SW 1271 (cell line): ENCODE measurements at regions not wholly inside any gene's neighbourhood (a gene's known extent, or its start where the extent isn't known, plus 50 kb on each side); places are given as distances from the start of the nearest gene placed in this dataset.
"Not testable (repeated sequence)": the region's sequence is repeated elsewhere in the genome, so short reads cannot be mapped to it uniquely, and the experiment has no call there.

Experiments used
- DNase-seq, 2 experiments: peaks; one replicate each; lab custom pipeline; 2025; lab: John Stamatoyannopoulos, UW

DNA sequence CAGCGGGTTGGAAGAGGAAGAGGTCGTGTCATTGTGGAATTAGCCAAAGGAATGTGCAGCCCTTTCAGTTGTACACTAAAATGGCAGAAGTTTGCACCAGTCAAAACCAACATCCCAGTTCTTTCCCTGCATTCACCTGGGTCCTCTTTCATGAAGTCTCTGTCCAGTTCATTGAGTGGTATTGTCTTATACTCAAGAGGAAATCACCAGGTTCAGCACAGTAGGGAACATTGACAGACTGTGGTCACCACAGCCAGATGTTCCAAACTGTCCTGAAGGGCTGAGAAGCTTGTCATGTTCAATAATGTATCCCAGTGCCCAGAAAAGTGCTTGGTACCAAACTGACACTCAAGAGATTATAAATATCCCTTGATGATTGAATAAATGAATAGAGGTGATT is 131.6 kb downstream of the GLUL start:
- DNase-seq, result no peak

DNA sequence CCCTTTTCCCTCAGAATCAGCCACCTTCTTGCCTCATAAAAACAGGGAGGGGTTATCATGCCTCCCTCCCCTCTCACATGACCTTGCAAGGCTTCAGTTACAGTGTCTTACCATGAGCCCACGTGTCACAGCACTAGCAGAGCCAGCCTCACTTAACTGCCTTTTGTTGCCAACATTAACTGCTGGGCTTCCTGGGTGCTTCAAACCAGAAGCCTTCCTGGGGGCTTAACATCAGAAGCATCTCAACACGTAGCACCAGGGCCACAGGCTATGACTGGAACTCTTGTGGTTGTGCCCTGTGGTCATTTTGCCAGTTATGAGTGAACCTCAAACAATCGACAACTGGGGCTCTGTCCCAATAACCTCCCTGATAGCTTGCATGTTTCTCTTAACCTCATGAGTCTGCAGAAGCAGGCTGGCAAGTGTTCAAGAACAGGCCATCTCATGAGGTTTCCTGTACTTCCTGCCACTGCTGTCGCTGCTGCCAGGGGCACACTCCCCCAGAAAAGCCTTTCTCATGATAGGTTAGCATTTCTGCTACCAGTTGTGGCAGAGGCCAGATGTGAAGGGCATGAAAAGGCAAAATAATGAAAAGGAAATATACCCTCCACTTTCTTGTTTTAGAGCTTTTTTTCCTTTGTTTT is 132.2 kb downstream of the GLUL start:
- DNase-seq, result no peak

DNA sequence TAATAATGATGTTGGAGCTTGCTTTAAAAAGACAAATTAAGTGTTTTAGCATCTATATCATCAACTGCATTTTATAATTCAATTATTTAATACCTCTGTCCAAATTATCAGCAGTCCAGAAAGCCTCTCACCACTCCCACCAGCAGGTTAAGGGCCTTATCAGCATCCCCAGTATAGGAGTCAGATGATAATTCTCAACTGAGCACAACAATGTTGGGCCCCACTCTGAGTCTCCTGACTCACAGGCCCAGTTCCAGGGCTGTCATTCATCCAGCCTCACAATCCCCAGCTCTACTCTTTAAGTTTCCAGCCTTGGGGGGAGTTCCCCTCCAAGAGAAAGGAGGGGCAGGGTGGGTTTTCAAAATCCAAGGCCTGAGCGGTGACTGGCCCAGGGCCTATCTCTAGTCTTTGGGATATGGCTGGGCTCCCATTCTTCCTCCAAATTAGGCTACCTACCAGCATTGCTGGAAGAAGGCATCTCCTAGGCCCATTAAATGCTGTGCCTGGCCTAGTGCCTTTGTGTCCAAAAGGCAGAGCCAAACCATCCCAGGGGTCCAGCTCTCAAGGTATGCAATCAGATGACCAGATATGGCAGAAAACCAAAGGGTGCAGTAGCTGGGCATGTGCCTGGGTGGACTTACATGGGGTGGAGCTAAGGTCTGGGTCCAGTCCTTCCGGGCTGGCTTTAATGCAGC is 134.1 kb downstream of the GLUL start:
- no peak for DNase-seq

DNA sequence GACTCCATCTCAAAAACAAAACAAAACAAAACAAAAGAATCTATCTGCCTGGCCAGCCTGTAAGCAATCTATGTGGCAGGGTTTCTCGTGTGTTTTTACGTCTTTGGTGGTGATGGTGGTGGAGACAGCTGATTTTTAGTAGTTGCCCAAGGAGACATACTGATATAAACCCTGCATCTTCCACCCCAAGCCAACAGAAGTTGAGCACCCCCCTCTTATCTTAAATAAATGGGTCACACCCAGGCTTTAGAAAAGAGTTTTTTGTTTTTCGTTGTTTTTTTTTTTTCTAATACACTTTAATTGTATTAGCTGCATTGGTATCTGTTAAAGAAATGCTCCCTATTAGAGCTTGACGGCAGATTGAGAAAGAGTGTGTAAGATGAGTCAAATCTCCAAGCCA is 134.7 kb downstream of the GLUL start:
- DNase-seq, result no peak

DNA sequence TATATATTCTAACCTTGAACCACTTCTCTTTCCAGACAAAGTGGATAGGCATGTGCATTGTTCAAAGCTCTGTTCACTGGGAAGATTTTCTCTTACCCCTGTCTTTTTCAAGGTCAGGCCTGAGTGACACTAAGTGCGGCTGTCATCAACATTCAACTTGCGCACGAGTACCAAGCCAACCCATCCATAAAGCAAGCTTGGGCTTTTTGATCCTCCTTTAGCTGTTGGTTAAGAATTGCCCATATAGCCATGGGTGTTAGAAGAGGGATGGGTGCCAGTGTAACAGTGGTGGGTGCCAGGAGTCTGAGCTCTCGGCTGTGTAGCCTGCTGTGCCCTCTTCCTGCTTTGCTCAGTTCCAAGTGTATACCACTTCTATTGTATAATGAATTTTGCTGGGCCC is 136.1 kb downstream of the GLUL start:
- no peak for DNase-seq

DNA sequence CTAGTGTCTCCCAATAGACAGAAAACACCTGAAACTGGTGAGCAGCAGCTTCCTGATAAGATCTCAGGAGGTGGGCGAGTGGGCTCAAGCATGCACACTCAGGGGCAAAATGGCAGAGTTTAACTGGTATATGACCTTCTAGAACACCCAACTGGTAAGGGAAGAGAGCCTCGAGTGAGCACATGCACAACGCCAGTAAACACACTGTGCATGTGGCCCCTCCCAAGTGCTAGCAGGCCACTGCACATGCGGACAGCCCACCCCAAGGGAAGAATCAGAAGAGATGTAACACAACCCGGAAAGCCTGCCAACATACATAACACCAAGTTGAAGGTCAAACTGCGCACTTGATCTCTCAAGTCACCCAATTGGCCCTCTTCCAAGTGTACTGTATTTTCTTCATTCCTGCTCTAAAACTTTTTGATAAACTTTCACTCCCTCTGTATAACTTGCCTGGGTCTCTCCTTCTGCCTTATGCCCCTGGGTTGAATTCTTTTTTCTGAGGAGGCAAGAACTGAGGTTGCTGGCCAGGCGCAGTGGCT is 138.2 kb downstream of the GLUL start:
- DNase-seq, result no peak

DNA sequence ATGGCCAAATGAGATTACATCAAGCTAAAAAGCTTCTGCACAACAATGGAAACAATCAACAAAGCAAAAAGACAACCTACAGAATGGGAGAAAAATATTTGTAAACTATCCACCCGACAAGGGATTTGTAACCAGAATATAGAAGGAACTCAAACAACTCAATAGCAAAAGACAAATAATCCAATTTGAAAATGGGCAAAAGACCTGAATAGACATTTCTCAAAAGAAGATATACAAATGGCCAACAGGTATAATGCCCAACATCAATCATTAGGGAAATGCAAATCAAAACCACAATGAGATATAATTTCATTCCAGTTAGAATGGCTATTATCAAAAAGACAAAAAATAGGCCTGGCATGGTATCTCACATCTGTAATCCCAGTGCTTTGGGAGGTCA is 140.0 kb downstream of the GLUL start:
- DNase-seq, result no peak

DNA sequence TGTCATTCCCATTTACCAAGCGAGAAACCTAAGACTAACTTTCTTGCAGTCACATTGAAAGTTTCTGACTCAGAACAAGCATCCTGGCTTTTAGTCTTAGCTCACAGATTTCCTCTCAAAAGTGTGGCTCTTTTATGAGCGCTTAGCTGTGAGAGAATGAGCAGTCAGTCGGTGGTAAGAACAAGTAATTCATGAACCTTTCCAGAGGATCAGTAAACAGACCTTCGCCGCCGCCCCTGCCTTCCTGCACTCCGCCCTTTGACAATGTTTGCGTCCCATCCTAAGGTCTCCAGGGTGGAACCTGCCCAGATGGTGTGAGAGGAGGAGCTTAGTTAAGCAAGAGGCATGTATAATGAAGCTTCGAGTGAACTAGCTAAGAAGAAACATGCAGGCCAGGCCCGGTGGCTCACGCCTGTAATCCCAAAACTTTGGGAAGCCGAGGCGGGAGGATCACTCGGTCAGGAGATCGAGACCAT is 142.4 kb downstream of the GLUL start:
- DNase-seq, result no peak

DNA sequence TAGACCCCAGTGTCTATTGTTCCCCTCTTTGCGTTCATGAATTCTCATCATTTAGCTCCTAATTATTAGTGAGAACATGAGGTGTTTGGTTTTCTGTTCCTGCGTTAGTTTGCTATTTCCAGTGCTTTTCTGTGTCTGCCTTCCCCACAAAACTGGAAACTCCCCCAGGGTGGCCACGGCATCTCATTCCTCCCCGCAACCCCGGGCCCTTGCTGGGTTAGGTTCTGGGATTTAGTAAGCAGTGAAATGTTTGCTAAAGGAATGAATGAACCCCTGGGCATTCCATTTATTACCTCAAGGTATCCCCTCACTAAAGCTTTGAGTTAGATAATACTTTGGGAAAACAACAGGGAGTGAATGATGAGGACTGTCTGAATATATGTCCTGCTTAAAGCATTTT is 142.9 kb downstream of the GLUL start:
- no peak for DNase-seq

DNA sequence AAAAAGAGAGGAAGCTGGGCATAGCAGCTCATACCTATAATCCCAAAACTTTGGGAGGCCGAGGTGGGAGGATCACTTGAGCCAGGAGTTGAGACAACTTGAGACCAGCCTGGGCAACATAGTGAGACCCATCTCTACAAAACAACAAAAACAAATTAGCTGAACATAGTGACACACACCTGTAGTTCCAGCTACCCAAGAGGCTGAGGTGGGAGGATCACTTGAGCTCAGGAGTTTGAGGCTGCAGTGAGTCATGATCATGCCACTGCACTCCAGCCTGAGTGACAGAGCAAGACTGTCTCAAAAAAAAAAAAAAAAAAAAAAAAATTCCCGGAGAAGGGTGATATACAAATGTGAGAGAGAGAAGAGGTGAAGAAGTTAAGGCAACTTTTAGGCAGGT is 143.8 kb downstream of the GLUL start:
- DNase-seq, result not testable (repeated sequence)

DNA sequence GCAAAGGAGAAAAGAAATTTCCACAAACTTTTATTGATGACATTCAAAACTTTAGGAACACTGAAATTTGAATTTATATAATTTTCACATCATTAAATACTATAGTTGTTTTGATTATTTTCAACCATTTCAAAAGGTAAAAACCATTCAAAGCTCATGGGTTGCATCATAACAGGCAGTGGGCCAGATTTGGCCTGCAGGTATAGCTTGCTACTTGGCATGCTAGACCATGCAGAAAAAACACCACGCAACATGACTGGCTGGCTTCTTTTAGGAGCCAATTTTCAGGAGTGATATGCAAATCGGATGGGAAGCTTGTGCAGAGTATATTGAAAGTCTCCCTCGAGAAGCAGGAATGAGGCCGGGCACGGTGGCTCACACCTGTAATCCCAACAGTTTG is 144.8 kb downstream of the GLUL start:
- no peak for DNase-seq

DNA sequence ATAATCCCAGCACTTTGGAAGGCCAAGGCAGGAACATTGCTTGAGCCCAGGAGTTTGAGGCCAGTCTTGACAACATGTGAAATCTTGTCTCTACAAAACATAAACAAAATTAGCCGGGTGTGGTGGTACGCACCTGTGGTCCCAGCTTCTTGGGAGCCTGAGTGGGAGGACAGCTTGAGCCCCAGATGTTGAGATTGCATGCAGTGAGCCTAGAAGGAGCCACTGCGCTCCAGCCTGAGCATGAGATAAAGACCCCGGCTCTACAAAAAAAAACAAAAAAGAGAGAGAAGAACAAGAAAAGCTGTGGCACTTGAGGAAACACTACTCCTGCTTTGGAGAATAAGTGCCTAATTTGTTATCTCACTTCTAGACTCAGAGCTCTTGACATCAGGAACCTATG is 146.6 kb downstream of the GLUL start:
- DNase-seq, result no peak

DNA sequence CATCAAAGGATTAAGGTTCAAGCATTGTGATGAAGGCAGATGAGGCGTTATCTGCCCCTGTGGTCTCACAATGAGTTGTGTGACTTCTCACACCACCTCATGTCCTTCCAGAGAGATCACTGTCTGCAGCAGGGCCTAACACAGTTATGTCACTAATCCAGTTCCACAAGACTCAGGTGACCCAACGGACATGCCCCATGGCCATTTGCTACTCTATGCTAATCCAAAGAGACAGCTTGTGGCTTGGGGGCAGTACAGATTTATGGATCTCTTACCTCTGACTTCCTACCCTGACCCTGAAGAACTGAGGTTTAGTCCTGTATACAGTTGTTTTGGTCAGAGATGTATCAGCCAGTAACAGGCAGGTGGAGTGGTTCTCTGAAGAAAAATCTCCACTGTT is 147.1 kb downstream of the GLUL start:
- DNase-seq, result no peak

DNA sequence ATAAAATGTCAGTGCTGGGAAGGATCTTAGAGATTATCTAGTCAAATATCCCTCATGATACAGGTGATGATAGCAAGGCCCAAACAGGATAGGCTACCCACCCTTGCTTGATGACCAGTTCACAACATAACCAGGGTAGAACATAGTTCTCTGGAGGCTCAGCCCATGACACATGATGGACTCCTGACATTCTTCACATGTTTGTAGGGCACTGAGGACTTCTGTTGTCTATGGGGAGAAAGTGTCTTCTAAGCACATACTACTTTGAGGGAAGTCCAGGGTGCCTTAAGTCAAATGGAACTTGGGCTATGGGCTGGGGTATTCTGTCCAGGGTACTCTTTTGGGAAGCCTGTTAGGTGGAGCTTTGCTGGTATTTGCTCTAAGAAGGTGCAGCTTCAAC is 148.9 kb downstream of the GLUL start:
- no peak for DNase-seq

DNA sequence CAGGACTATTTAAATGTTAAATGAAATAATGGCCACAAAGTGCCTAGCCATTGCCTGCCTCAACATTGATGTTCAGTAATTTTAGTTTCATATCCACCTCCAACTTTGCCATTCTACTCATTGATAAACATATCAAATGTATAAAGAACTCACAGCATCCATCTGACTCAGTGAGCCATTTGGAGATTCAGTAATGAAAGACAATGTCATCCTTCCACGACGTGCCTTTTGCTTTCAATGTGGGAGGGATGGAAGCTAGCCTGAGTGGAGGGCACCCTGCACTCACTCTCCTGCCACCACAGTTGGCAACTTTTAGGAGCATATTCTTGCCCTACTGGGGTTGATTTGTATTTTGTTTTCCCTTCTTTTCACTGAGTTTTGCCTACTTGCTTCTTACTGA is 151.5 kb downstream of the GLUL start:
- no peak for DNase-seq

DNA sequence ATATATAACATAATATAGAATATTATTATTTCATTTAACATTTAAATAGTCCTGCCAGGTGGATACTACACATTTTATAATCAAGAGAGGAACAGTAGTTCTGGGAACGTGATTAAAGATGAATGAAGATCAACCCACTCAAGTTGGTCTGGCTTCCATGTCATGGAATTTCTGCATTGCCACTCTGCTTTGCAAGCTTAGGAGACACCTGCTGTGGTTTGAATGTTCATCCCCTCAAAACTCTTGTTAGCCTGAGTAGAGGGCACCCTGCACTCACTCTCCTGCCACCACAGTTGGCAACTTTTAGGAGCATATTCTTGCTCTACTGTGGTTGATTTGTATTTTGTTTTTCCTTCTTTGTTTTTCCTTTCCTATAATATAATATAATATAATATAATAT is 153.2 kb downstream of the GLUL start:
- DNase-seq, result no peak

DNA sequence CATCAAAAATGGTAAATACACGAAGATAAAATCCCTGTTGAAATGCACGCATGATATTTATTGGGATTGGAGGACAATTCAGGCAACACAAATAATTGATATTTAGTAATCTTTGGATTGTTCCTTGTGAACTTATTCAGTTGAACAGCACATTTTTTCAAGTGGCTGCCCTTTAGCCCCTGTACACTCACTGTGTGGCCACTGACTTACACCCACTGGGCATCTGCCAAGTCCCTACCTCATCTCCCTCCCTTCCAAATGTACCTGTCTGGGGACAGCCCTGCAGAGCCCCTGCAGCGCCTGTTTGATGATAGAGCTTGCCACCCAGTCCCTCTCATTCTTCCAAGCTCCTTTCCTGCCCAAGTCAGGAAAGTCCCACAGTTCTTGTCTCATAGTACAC is 154.3 kb downstream of the GLUL start:
- no peak for DNase-seq

DNA sequence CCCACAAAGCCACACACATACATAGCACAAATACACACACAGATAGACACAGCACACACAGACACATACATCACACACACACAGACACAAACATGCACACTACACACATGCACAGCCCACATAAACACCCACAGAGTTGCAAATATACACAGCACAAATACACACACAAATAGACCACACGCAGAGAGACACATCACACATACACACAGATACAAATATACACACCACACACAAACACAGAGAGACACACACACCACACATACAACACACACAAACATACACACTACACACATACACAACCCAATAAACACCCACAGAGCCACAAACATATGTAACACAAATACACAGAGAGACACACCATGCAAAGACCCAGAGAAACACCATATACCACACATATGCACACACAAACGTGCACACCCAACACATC is 154.9 kb downstream of the GLUL start:
- DNase-seq, result no peak

DNA sequence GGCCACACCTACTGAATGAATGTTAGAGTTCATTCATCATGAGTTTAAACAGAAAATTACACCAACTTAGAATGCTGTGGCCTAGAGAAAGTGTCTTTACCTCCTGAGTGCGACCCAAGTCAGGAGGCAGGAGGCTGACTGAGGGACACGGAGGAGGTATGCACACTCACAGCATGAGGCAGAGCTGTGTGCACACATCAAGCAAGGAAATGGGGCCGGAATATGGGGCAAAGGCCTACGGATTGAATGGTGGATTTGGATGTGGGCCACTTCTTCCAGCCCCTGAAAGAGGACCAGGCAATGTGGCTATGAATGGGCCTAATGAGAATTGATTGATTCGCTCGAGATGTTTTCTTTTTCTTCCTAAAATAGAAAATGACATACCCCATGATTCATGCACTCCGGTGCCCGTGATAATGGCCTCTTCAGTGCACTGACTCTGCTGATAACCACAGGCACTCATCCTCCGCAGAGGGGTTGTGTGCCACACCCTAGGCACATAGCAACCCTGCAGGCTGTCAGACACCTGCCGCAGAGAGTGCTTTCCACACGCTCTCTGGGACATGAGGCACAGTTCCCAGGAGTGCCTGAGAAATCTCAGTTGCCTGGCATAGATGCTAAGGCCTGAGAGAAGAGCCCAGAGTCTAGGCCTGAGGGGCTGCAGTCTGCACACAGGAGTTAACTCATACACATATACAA is 155.5 kb downstream of the GLUL start:
- no peak for DNase-seq

DNA sequence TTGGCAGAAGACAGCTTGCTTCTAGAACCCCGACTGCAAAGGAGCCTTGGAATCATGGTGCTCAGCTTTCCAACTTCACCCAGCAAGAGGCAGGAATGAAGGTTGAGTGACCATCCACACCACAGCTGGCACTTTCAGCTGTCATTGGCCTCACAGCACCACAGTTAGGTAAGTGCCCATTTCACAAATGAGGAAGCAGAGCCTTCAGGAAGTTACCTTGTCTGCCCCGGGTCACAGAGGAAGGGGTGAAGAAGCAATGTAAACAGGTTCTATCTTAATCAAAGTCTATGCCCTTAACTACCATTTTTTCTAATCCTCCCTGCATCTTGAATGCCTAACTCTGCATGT is 156.0 kb downstream of the GLUL start:
- DNase-seq, result no peak

DNA sequence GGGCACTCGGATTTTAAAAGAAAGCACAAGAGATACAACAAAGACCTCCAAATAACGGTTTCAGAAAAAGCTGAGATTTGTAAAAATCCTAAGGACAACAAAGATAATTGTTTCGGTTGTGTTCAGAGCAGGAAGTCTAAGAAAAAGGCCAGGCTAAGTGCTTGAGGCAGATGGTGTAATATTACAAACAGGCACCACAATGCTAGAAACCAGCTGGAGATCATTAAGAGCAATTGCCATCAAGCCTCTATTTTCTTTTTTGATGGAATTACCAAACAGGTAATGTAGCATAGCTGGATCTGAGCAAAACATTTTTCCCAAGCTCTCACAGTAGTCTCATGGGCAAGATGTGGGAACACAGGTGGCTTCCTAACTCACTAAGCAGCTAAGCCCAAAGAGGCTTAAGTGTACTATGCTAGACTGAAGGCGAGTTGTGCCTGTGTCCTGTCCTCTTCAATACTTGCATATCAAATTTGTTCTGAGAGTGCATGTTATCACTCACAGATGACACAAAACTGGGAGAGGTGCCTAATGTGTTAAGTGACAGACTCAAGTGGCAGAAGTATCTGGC is 161.6 kb downstream of the GLUL start:
- DNase-seq, result no peak

DNA sequence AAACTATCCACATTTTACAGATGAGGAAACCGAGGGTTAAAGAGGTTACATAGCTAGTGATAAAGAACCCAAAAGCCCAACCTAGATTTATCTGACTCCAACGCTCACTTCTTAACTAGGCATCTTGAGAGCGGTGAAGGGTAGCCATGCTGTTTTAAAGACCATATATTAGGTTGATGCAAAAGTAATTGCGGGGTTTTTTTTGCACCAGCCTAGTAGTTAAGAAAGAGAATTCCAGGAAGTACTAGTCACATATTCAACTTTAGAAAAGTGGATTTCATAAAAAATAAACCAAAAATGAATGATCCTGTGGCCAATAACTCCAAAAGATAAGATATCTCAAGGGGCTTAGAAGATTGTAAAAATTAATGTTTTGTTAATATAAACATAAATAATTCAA is 162.1 kb downstream of the GLUL start:
- no peak for DNase-seq
